GM19372 (cell line): ENCODE measurements at regions not wholly inside any gene's neighbourhood (a gene's known extent, or its start where the extent isn't known, plus 50 kb on each side); places are given as distances from the start of the nearest gene placed in this dataset.
"Not testable (repeated sequence)": the region's sequence is repeated elsewhere in the genome, so short reads cannot be mapped to it uniquely, and the experiment has no call there.

ENCODE experiments used
- ATAC-seq: cut with Tn5 transposase; IDR thresholded peaks from one replicate; pipeline ENCODE4 v1.9.1; 2021; ENCODE audit warnings: mild to moderate bottlenecking, low read depth, moderate library complexity; ENCODE audit not compliant: unreplicated experiment

- no peak for ATAC-seq
Measured at GRCh38 chr11:23885801-23886200, 611.1 kb upstream of the LUZP2 start.

GRCh38 chr11:23887122-23887521 is 609.7 kb upstream of the LUZP2 start:
- ATAC-seq: not testable (repeated sequence)

- ATAC-seq: no peak
Measured at GRCh38 chr11:23893126-23893525, 603.7 kb upstream of the LUZP2 start.

- ATAC-seq: no peak
Measured at GRCh38 chr11:23897453-23898286, 599.2 kb upstream of the LUZP2 start.

- ATAC-seq: no peak
Measured at GRCh38 chr11:23903044-23903704, 593.7 kb upstream of the LUZP2 start.

GRCh38 chr11:23919455-23919854 is 577.4 kb upstream of the LUZP2 start:
- ATAC-seq: no peak

- no peak for ATAC-seq
Measured at GRCh38 chr11:23923357-23923756, 573.5 kb upstream of the LUZP2 start.

- no peak for ATAC-seq
Measured at GRCh38 chr11:23924226-23924625, 572.6 kb upstream of the LUZP2 start.

- ATAC-seq: no peak
Measured at GRCh38 chr11:23931443-23931842, 565.4 kb upstream of the LUZP2 start.

- no peak for ATAC-seq
Measured at GRCh38 chr11:23932485-23932898, 564.4 kb upstream of the LUZP2 start.

GRCh38 chr11:23933721-23934120 is 563.1 kb upstream of the LUZP2 start:
- no peak for ATAC-seq

- not testable (repeated sequence) for ATAC-seq
Measured at GRCh38 chr11:23934671-23935270, 562.1 kb upstream of the LUZP2 start.

- not testable (repeated sequence) for ATAC-seq
Measured at GRCh38 chr11:23942117-23942815, 554.6 kb upstream of the LUZP2 start.

- no peak for ATAC-seq
Measured at GRCh38 chr11:23944923-23945322, 551.9 kb upstream of the LUZP2 start.

GRCh38 chr11:23947883-23948282 is 549.0 kb upstream of the LUZP2 start:
- no peak for ATAC-seq

- ATAC-seq: no peak
Measured at GRCh38 chr11:23948851-23949250, 548.0 kb upstream of the LUZP2 start.

GRCh38 chr11:23953951-23954710 is 542.7 kb upstream of the LUZP2 start:
- ATAC-seq: no peak

- no peak for ATAC-seq
Measured at GRCh38 chr11:23954730-23955129, 542.1 kb upstream of the LUZP2 start.

GRCh38 chr11:23956586-23956985 is 540.3 kb upstream of the LUZP2 start:
- no peak for ATAC-seq

- ATAC-seq: no peak
Measured at GRCh38 chr11:23957314-23957713, 539.5 kb upstream of the LUZP2 start.
